CD4-positive, alpha-beta T cell treated with Interleukin-15 for 4 hours (primary cell): ENCODE measurements at regions not wholly inside any gene's neighbourhood (a gene's known extent, or its start where the extent isn't known, plus 50 kb on each side); places are given as distances from the start of the nearest gene placed in this dataset.
A peak's percentile ranks its signal among the peaks of the same experiment; 100 is the strongest.
"Not testable (repeated sequence)": the region's sequence is repeated elsewhere in the genome, so short reads cannot be mapped to it uniquely, and the experiment has no call there.

Experiments
- DNase-seq: peaks from one replicate; pipeline ENCODE4 v3.0.0-alpha.2; 2020; ENCODE audit warnings: low spot score

- no peak for DNase-seq
Observed at GRCh38 chr2:64918220-64918886, 70.8 kb upstream of the SLC1A4 start.

GRCh38 chr2:64919261-64919660, 69.9 kb upstream of the SLC1A4 start:
- DNase-seq = no peak

- DNase-seq = no peak
Observed at GRCh38 chr2:64922482-64923384, 66.5 kb upstream of the SLC1A4 start.

GRCh38 chr2:64923385-64923710, 65.9 kb upstream of the SLC1A4 start:
- DNase-seq = no peak

GRCh38 chr2:64924170-64924934, 64.8 kb upstream of the SLC1A4 start:
- DNase-seq = no peak

- not testable (repeated sequence) for DNase-seq
Observed at GRCh38 chr2:64925930-64926722, 63.1 kb upstream of the SLC1A4 start.

- no peak for DNase-seq
Observed at GRCh38 chr2:64928813-64929212, 60.4 kb upstream of the SLC1A4 start.

- no peak for DNase-seq
Observed at GRCh38 chr2:64929333-64929732, 59.9 kb upstream of the SLC1A4 start.

GRCh38 chr2:64930258-64930671, 58.9 kb upstream of the SLC1A4 start:
- DNase-seq = no peak

- DNase-seq = no peak
Observed at GRCh38 chr2:64931246-64932115, 57.7 kb upstream of the SLC1A4 start.

- no peak for DNase-seq
Observed at GRCh38 chr2:64932116-64932370, 57.2 kb upstream of the SLC1A4 start.

- no peak for DNase-seq
Observed at GRCh38 chr2:64932371-64933216, 56.6 kb upstream of the SLC1A4 start.

- no peak for DNase-seq
Observed at GRCh38 chr2:64934530-64934929, 54.7 kb upstream of the SLC1A4 start.

- no peak for DNase-seq
Observed at GRCh38 chr2:64936809-64937208, 52.4 kb upstream of the SLC1A4 start.

GRCh38 chr2:64937314-64937686, 51.9 kb upstream of the SLC1A4 start:
- DNase-seq = not testable (repeated sequence)

- DNase-seq = no peak
Observed at GRCh38 chr2:64937687-64938491, 51.3 kb upstream of the SLC1A4 start.

- no peak for DNase-seq
Observed at GRCh38 chr2:64938607-64939285, 50.5 kb upstream of the SLC1A4 start.

GRCh38 chr2:64939332-64939917, 49.8 kb upstream of the SLC1A4 start:
- DNase-seq = peak; percentile 11
